RWPE1 (cell line): ENCODE measurements at regions not wholly inside any gene's neighbourhood (a gene's known extent, or its start where the extent isn't known, plus 50 kb on each side); places are given as distances from the start of the nearest gene placed in this dataset.

Experiments used
- CTCF ChIA-PET: fragments of 350-600 bp; sonication (Branson Sonifier 250); formaldehyde crosslinking; extraction: SDS; loops from one replicate; lab custom pipeline; 2021; lab: Yijun Ruan, JAX
- POLR2A ChIA-PET: fragments of 400-600 bp; formaldehyde crosslinking; extraction: SDS; loops from one replicate; lab custom pipeline; 2020; ENCODE audit warnings: antibody characterized with exemption; ENCODE audit not compliant: low non-redundant PET; lab: Yijun Ruan, JAX
- DNase-seq: peaks from one replicate; pipeline ENCODE4 v3.0.0; 2012; ENCODE audit warnings: low spot score
- H3K27ac ChIP-seq: fragments of 450-650 bp; 2 replicates; pipeline ENCODE4 v1.5.1; 2017
- TF ChIP-seq, protein P1 (sequence below): fragments of 450-650 bp; conservative IDR thresholded peaks from 2 replicates; pipeline ENCODE4 v1.5.1; 2017; ENCODE audit warnings: low read depth, mild to moderate bottlenecking

- DNase-seq, result no peak
- TF ChIP-seq, protein P1, sequence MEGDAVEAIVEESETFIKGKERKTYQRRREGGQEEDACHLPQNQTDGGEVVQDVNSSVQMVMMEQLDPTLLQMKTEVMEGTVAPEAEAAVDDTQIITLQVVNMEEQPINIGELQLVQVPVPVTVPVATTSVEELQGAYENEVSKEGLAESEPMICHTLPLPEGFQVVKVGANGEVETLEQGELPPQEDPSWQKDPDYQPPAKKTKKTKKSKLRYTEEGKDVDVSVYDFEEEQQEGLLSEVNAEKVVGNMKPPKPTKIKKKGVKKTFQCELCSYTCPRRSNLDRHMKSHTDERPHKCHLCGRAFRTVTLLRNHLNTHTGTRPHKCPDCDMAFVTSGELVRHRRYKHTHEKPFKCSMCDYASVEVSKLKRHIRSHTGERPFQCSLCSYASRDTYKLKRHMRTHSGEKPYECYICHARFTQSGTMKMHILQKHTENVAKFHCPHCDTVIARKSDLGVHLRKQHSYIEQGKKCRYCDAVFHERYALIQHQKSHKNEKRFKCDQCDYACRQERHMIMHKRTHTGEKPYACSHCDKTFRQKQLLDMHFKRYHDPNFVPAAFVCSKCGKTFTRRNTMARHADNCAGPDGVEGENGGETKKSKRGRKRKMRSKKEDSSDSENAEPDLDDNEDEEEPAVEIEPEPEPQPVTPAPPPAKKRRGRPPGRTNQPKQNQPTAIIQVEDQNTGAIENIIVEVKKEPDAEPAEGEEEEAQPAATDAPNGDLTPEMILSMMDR, result no peak
- CTCF ChIA-PET, result no interaction called here
These were observed 192.8 kb downstream of the RWDD3 start for GRCh38 chr1:95426772-95427171.

DNA sequence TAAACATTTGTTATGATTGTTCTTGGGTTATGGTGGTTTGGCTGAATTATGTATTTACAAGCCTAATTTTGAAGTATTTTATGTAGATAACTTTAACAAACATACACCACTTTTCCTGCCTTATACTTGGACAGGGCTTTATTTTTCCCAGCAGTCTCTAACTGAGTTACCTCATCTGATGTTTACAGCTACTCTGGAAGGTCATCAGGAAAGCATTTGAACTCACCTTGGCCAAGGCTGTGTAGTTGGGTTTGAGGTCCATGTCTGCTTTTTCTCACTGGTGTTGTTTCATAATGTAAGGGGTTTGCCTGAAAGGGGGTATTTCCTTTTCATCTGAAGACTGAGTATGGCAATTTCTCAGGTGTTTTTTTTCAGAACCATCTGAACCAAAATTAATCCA, 193.5 kb downstream of the RWDD3 start:
- TF ChIP-seq, protein P1, result no peak
- DNase-seq, result no peak
- H3K27ac ChIP-seq, result no peak overlapping the region
- CTCF ChIA-PET, result no interaction called here
- POLR2A ChIA-PET, result no interaction called here

More at GRCh38 chr1:95426772-95427171, 192.8 kb downstream of the RWDD3 start:
- no peak overlapping the region for H3K27ac ChIP-seq
- POLR2A ChIA-PET, result no interaction called here

DNA sequence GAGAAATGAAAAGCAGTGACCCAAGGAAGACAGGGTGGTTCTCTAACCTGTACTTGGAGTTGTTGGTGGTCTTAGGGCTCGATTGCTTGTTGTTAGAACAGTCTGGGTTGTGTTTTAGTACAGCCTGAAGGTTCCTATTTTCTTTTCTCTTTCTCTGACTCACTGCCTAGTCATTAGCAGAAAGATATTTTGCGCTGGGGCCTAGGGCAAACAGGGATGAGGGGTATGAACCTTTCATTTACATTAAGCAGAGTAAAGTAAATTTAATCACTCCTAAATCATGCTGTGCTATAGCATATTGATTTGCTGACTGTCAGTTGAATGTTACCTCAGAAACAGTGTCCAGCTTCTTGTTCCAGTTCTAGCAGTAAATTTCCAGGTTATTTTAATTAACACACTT, 197.2 kb downstream of the RWDD3 start:
- peak; percentile 7 for DNase-seq
- H3K27ac ChIP-seq, result no peak overlapping the region
- ChIA-PET CTCF (no interaction called here), POLR2A (no interaction called here)
- TF ChIP-seq, protein P1, result no peak

GRCh38 chr1:95435611-95436010, 201.6 kb downstream of the RWDD3 start:
- CTCF ChIA-PET, result no interaction called here
- TF ChIP-seq, protein P1, result no peak
- DNase-seq, result no peak
- H3K27ac ChIP-seq, result no peak overlapping the region
- POLR2A ChIA-PET, result no interaction called here

- TF ChIP-seq, protein P1, result no peak
- ChIA-PET POLR2A (no interaction called here), CTCF (interaction anchor here (0.6 kb wide), 1 partner anchor 194 kb away, joined by 3 read pairs; no protein-coding TSS in a partner anchor)
- no peak for DNase-seq
- H3K27ac ChIP-seq, result no peak overlapping the region
These were observed 203.0 kb downstream of the RWDD3 start for GRCh38 chr1:95437011-95437410.

- ChIA-PET POLR2A (no interaction called here), CTCF (no interaction called here)
- H3K27ac ChIP-seq, result no peak overlapping the region
- no peak for DNase-seq
- TF ChIP-seq, protein P1, result no peak
These were observed 203.8 kb downstream of the RWDD3 start for GRCh38 chr1:95437781-95438180.
